Mucosa of rectum (tissue), 2 donors: ENCODE measurements at regions not wholly inside any gene's neighbourhood (a gene's known extent, or its start where the extent isn't known, plus 50 kb on each side); places are given as distances from the start of the nearest gene placed in this dataset.

Source experiments
- H3K27ac ChIP-seq, 2 donors: one replicate each; pipeline ENCODE4 v1.7.0; 2013; ENCODE audit warnings: inconsistent platforms in 2 of 2, low read depth in 2 of 2, low read length in 2 of 2
- H3K27me3 ChIP-seq, 2 donors: one replicate each; pipeline ENCODE4 v1.7.0; 2013; ENCODE audit warnings: low read length in 2 of 2; ENCODE audit not compliant: control insufficient read depth in 2 of 2, insufficient read depth in 2 of 2
- H3K36me3 ChIP-seq, 2 donors: one replicate each; pipeline ENCODE4 v1.7.0; 2013; ENCODE audit warnings: low read length in 2 of 2; ENCODE audit not compliant: control insufficient read depth in 2 of 2, insufficient read depth in 2 of 2
- H3K4me1 ChIP-seq, 2 donors: one replicate each; pipeline ENCODE4 v1.7.0; 2013; ENCODE audit warnings: low read length in 2 of 2, mild to moderate bottlenecking in 1 of 2; ENCODE audit not compliant: control insufficient read depth in 2 of 2, insufficient read depth in 2 of 2
- H3K4me3 ChIP-seq, 2 donors: one replicate each; pipeline ENCODE4 v1.7.0; 2013; ENCODE audit warnings: low read length in 2 of 2
- H3K9ac ChIP-seq, 2 donors: one replicate each; pipeline ENCODE4 v1.7.0; 2013; ENCODE audit warnings: low read length in 2 of 2, low read depth in 1 of 2, mild to moderate bottlenecking in 1 of 2
- H3K9me3 ChIP-seq, 2 donors: one replicate each; pipeline ENCODE4 v1.7.0; 2013; ENCODE audit warnings: low read length in 2 of 2; ENCODE audit not compliant: control insufficient read depth in 2 of 2
- donor health status: healthy.
- donor health status: Normal muscosa, but diverticular disease.

GRCh38 chr13:107205318-107206104 is 637.6 kb upstream of the ARGLU1 start:
- H3K27ac ChIP-seq = no peak overlapping the region
- peaks cover 2 to 3% of the 10 kb centered on the region in 2 donors for H3K4me1 ChIP-seq

GRCh38 chr13:107203146-107203847 is 635.4 kb upstream of the ARGLU1 start:
- H3K36me3 ChIP-seq = no peaks in the 10 kb centered on the region
- no peaks in the 10 kb centered on the region for H3K9me3 ChIP-seq
- H3K4me3 ChIP-seq = no peak overlapping the region
- H3K27me3 ChIP-seq = no peaks in the 10 kb centered on the region
- peak overlapping the region in 1 of 2 donors; percentile 27 for H3K27ac ChIP-seq
- H3K4me1 ChIP-seq = no peaks in the 10 kb centered on the region
- H3K9ac ChIP-seq = no peak overlapping the region

More at GRCh38 chr13:107205318-107206104, 637.6 kb upstream of the ARGLU1 start:
- no peaks in the 10 kb centered on the region for H3K36me3 ChIP-seq
- no peaks in the 10 kb centered on the region for H3K27me3 ChIP-seq
- H3K4me3 ChIP-seq = no peak overlapping the region
- no peak overlapping the region for H3K9ac ChIP-seq
- H3K9me3 ChIP-seq = no peaks in the 10 kb centered on the region

GRCh38 chr13:107202371-107203023 is 634.6 kb upstream of the ARGLU1 start:
- Histone ChIP-seq H3K9ac (no peak overlapping the region), H3K4me1 (no peaks in the 10 kb centered on the region), H3K9me3 (no peaks in the 10 kb centered on the region), H3K27ac (no peak overlapping the region), H3K4me3 (no peak overlapping the region), H3K27me3 (no peaks in the 10 kb centered on the region), H3K36me3 (no peaks in the 10 kb centered on the region)

GRCh38 chr13:107200491-107200890 is 632.6 kb upstream of the ARGLU1 start:
- Histone ChIP-seq H3K27me3 (no peaks in the 10 kb centered on the region), H3K9me3 (no peaks in the 10 kb centered on the region), H3K27ac (no peak overlapping the region), H3K4me3 (no peak overlapping the region), H3K36me3 (no peaks in the 10 kb centered on the region), H3K4me1 (no peaks in the 10 kb centered on the region), H3K9ac (no peak overlapping the region)

GRCh38 chr13:107192289-107192688 is 624.4 kb upstream of the ARGLU1 start:
- H3K27me3 ChIP-seq = no peaks in the 10 kb centered on the region

GRCh38 chr13:107190065-107190464 is 622.1 kb upstream of the ARGLU1 start:
- Histone ChIP-seq H3K9ac (no peak overlapping the region), H3K27ac (no peak overlapping the region), H3K9me3 (no peaks in the 10 kb centered on the region), H3K27me3 (no peaks in the 10 kb centered on the region), H3K4me3 (no peak overlapping the region), H3K36me3 (no peaks in the 10 kb centered on the region), H3K4me1 (no peaks in the 10 kb centered on the region)

More at GRCh38 chr13:107192289-107192688, 624.4 kb upstream of the ARGLU1 start:
- Histone ChIP-seq H3K9ac (no peak overlapping the region), H3K9me3 (no peaks in the 10 kb centered on the region), H3K27ac (no peak overlapping the region), H3K4me3 (no peak overlapping the region), H3K36me3 (no peaks in the 10 kb centered on the region), H3K4me1 (no peaks in the 10 kb centered on the region)

GRCh38 chr13:107185889-107186288 is 618.0 kb upstream of the ARGLU1 start:
- Histone ChIP-seq H3K27me3 (no peaks in the 10 kb centered on the region), H3K9me3 (no peaks in the 10 kb centered on the region), H3K4me3 (no peak overlapping the region), H3K4me1 (no peaks in the 10 kb centered on the region), H3K27ac (no peak overlapping the region), H3K36me3 (no peaks in the 10 kb centered on the region), H3K9ac (no peak overlapping the region)

GRCh38 chr13:107170270-107170931 is 602.5 kb upstream of the ARGLU1 start:
- Histone ChIP-seq H3K9ac (no peak overlapping the region), H3K27me3 (no peaks in the 10 kb centered on the region), H3K4me3 (no peak overlapping the region), H3K9me3 (no peaks in the 10 kb centered on the region), H3K4me1 (no peaks in the 10 kb centered on the region), H3K27ac (no peak overlapping the region), H3K36me3 (no peaks in the 10 kb centered on the region)

- H3K27me3 ChIP-seq = no peaks in the 10 kb centered on the region
- H3K36me3 ChIP-seq = no peaks in the 10 kb centered on the region
- no peak overlapping the region for H3K9ac ChIP-seq
- H3K4me3 ChIP-seq = no peak overlapping the region
- H3K4me1 ChIP-seq = no peaks in the 10 kb centered on the region
- H3K9me3 ChIP-seq = no peaks in the 10 kb centered on the region
- no peak overlapping the region for H3K27ac ChIP-seq
Measured at GRCh38 chr13:107157271-107157670, 589.3 kb upstream of the ARGLU1 start.

- Histone ChIP-seq H3K36me3 (no peaks in the 10 kb centered on the region), H3K9ac (no peak overlapping the region), H3K27me3 (no peaks in the 10 kb centered on the region), H3K4me3 (no peak overlapping the region), H3K9me3 (no peaks in the 10 kb centered on the region), H3K27ac (no peak overlapping the region), H3K4me1 (no peaks in the 10 kb centered on the region)
Measured at GRCh38 chr13:107144432-107144831, 576.5 kb upstream of the ARGLU1 start.
